ENCODE measurements at regions not wholly inside any gene's neighbourhood (a gene's known extent, or its start where the extent isn't known, plus 50 kb on each side); places are given as distances from the start of the nearest gene placed in this dataset.

GRCh38 chr4:160485071-160485687 lies 1382.3 kb downstream of the RAPGEF2 start:
- TF ChIP-seq CTCF (IDR thresholded peaks at IDR 0.05; ENCODE audit: borderline replicate concordance, extremely low read depth, low read length, poor library complexity, severe bottlenecking) (no peak), EZH2 (IDR thresholded peaks at IDR 0.05; ENCODE audit: borderline replicate concordance, low read depth, low read length, severe bottlenecking) (no peak)
